ENCODE measurements at regions not wholly inside any gene's neighbourhood (a gene's known extent, or its start where the extent isn't known, plus 50 kb on each side); places are given as distances from the start of the nearest gene placed in this dataset.

DNA sequence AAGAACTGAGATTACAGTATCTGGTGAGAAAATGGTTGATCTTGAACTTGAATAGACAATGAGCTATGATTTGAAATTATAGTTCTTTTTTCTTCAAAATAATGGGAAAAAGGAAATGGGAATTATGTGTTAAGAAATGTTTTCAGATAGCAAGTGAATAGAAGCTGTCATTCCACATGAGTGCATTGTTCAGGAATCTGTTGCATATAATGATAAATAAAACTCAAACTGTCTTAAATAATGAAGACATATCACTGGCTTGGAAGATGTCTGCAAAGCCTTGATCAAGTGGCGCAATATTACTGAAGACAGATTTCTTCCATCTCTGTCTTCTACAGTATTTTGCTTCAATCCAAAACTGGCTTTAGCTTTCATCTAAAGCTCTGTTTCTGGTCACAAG, 479.3 kb upstream of the ZFP42 start:
- no peaks in the 10 kb centered on the region for H3K4me1 ChIP-seq (ENCODE audit: control insufficient read depth, insufficient read depth, low read length)
- 84% methylated on average over 1 of the region's 1 CpG for WGBS (ENCODE audit: insufficient coverage)
- Mint-ChIP-seq H3K27ac (no peak overlapping the region), H3K9me3 (peaks cover 3 to 9% of the 10 kb centered on the region in 2 donors), H3K4me3 (no peak overlapping the region), H3K27me3 (ENCODE audit: low read depth in 2 of 2) (no peaks in the 10 kb centered on the region), H3K4me1 (no peaks in the 10 kb centered on the region), H3K36me3 (no peaks in the 10 kb centered on the region)
- no peak for DNase-seq
- ATAC-seq = no peak
- intact Hi-C loops (cut with micrococcal nuclease) = no loop called here
- H3K27ac ChIP-seq (ENCODE audit: low read length) = no peak overlapping the region
- TF ChIP-seq, protein P1, sequence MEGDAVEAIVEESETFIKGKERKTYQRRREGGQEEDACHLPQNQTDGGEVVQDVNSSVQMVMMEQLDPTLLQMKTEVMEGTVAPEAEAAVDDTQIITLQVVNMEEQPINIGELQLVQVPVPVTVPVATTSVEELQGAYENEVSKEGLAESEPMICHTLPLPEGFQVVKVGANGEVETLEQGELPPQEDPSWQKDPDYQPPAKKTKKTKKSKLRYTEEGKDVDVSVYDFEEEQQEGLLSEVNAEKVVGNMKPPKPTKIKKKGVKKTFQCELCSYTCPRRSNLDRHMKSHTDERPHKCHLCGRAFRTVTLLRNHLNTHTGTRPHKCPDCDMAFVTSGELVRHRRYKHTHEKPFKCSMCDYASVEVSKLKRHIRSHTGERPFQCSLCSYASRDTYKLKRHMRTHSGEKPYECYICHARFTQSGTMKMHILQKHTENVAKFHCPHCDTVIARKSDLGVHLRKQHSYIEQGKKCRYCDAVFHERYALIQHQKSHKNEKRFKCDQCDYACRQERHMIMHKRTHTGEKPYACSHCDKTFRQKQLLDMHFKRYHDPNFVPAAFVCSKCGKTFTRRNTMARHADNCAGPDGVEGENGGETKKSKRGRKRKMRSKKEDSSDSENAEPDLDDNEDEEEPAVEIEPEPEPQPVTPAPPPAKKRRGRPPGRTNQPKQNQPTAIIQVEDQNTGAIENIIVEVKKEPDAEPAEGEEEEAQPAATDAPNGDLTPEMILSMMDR (IDR thresholded peaks at IDR 0.05) = no peak
- no peaks in the 10 kb centered on the region for H3K36me3 ChIP-seq (ENCODE audit: control insufficient read depth, insufficient read depth, low read length)
- H3K27me3 ChIP-seq (ENCODE audit: control insufficient read depth, insufficient read depth, low read length) = no peaks in the 10 kb centered on the region
- no peak overlapping the region for H3K4me3 ChIP-seq (ENCODE audit: low read length)
- H3K9me3 ChIP-seq (ENCODE audit: control insufficient read depth, insufficient read depth, low read length) = no peaks in the 10 kb centered on the region

DNA sequence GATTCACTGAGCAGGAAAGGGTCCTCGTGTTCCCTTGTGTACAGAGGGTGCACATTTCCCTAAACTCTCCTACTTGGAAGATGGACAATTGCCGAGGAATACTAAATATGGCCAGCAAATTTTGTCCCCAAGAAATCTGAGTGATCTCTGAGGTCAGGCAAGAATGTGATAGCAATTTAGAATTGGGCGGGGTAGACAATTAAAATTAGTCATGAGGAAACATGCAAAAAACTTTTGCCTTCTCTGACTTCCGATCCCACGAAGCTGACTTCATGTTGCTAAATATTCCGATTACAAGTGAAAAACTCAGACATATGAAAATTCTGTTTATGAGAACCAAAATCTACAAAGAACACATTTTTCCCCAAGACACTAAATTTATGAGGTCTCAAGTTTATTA, 453.9 kb upstream of the ZFP42 start:
- 85% methylated on average over 6 of the region's 6 CpGs for WGBS (ENCODE audit: insufficient coverage)
- Mint-ChIP-seq H3K36me3 (peaks cover 19% of the 10 kb centered on the region), H3K4me3 (no peak overlapping the region), H3K27ac (no peak overlapping the region), H3K4me1 (no peaks in the 10 kb centered on the region), H3K9me3 (peaks cover 10 to 30% of the 10 kb centered on the region in 2 donors), H3K27me3 (ENCODE audit: low read depth in 2 of 2) (no peaks in the 10 kb centered on the region)
- DNase-seq = no peak
- H3K9me3 ChIP-seq (ENCODE audit: control insufficient read depth, insufficient read depth, low read length) = no peaks in the 10 kb centered on the region
- ATAC-seq = no peak
- H3K27me3 ChIP-seq (ENCODE audit: control insufficient read depth, insufficient read depth, low read length) = no peaks in the 10 kb centered on the region
- TF ChIP-seq, protein P1 (IDR thresholded peaks at IDR 0.05) = no peak
- H3K4me1 ChIP-seq (ENCODE audit: control insufficient read depth, insufficient read depth, low read length) = no peaks in the 10 kb centered on the region
- no peak overlapping the region for H3K4me3 ChIP-seq (ENCODE audit: low read length)
- H3K36me3 ChIP-seq (ENCODE audit: control insufficient read depth, insufficient read depth, low read length) = no peaks in the 10 kb centered on the region
- H3K27ac ChIP-seq (ENCODE audit: low read length) = no peak overlapping the region
- intact Hi-C loops (cut with micrococcal nuclease) = no loop called here

DNA sequence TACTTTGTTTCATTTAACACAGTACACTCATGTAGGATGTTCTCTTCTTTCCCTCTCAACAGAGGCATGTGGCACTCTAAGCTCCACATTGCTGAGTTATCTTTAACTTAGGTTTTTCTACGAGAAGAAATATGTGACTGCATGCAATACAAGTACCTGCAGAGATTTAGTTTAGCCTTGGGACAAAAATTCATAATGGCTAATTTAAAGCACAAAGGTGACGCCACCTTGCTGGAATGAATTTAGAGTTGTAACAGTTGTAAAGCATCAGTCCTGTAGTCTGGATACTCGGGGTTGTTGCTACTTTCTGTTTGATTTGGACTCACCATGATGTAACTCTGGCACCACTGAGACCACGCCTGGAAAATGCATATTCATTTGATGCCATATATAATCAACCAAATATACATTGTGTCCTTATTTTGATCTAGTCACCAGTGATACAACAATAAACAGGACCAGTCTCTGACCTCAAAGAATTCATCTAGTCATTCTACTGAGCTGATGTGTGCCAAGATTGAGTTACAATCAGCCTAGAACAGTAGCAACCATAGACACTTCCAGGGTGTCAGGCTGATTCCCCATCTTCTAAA, 451.0 kb upstream of the ZFP42 start:
- Mint-ChIP-seq H3K4me3 (no peak overlapping the region), H3K9me3 (peaks cover 13 to 29% of the 10 kb centered on the region in 2 donors), H3K36me3 (peaks cover 27% of the 10 kb centered on the region), H3K27ac (no peak overlapping the region), H3K4me1 (no peaks in the 10 kb centered on the region), H3K27me3 (ENCODE audit: low read depth in 2 of 2) (no peaks in the 10 kb centered on the region)
- no peak overlapping the region for H3K27ac ChIP-seq (ENCODE audit: low read length)
- TF ChIP-seq, protein P1 (IDR thresholded peaks at IDR 0.05) = no peak
- intact Hi-C loops (cut with micrococcal nuclease) = no loop called here
- no peaks in the 10 kb centered on the region for H3K36me3 ChIP-seq (ENCODE audit: control insufficient read depth, insufficient read depth, low read length)
- ATAC-seq (no peak), DNase-seq (no peak)
- no peak overlapping the region for H3K4me3 ChIP-seq (ENCODE audit: low read length)
- no peaks in the 10 kb centered on the region for H3K4me1 ChIP-seq (ENCODE audit: control insufficient read depth, insufficient read depth, low read length)
- H3K27me3 ChIP-seq (ENCODE audit: control insufficient read depth, insufficient read depth, low read length) = no peaks in the 10 kb centered on the region
- no peaks in the 10 kb centered on the region for H3K9me3 ChIP-seq (ENCODE audit: control insufficient read depth, insufficient read depth, low read length)
- 69% methylated on average over 4 of the region's 4 CpGs for WGBS (ENCODE audit: insufficient coverage)

DNA sequence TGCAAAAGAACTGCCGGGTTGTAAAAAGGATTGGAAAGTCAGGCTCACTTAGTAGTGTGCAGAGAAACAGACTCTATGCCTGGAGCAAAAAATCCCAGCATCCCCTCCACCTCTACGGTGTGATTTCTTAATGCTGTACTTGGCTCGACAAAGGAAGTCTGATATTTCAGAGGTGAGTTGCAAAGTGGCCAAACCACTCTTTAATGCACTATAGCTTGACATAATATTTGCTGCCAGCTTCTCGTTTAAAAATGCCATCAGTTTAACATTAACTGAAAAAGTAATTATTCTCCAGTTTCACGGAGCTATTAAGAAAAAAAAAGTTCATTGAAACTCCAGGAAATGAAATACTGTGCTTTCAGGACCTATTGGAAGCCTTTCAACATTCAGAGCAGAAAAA, 448.3 kb upstream of the ZFP42 start:
- no peaks in the 10 kb centered on the region for H3K27me3 Mint-ChIP-seq (ENCODE audit: low read depth in 2 of 2)
- peaks cover 14% of the 10 kb centered on the region for H3K36me3 Mint-ChIP-seq
- no peak overlapping the region for H3K27ac Mint-ChIP-seq
- ATAC-seq = no peak
- no peak overlapping the region for H3K4me3 Mint-ChIP-seq
- intact Hi-C loops (cut with micrococcal nuclease) = no loop called here
- Histone ChIP-seq H3K27me3 (ENCODE audit: control insufficient read depth, insufficient read depth, low read length) (no peaks in the 10 kb centered on the region), H3K4me3 (ENCODE audit: low read length) (no peak overlapping the region), H3K36me3 (ENCODE audit: control insufficient read depth, insufficient read depth, low read length) (no peaks in the 10 kb centered on the region), H3K27ac (ENCODE audit: low read length) (no peak overlapping the region), H3K9me3 (ENCODE audit: control insufficient read depth, insufficient read depth, low read length) (peaks cover 3% of the 10 kb centered on the region), H3K4me1 (ENCODE audit: control insufficient read depth, insufficient read depth, low read length) (no peaks in the 10 kb centered on the region)
- TF ChIP-seq, protein P1 (IDR thresholded peaks at IDR 0.05) = no peak
- no peaks in the 10 kb centered on the region for H3K4me1 Mint-ChIP-seq
- H3K9me3 Mint-ChIP-seq = peaks cover 8 to 27% of the 10 kb centered on the region in 2 donors
- DNase-seq = no peak
- WGBS (ENCODE audit: insufficient coverage) = 70% methylated on average over 4 of the region's 5 CpGs
